GM12878 (cell line): ENCODE measurements at regions not wholly inside any gene's neighbourhood (a gene's known extent, or its start where the extent isn't known, plus 50 kb on each side); places are given as distances from the start of the nearest gene placed in this dataset.

ENCODE experiments used
- MYC ChIP-seq: IDR thresholded peaks from 2 replicates; pipeline ENCODE4 v1.6.1; 2011; ENCODE audit warnings: mild to moderate bottlenecking, low read length, moderate library complexity, inconsistent platforms; ENCODE audit not compliant: insufficient read depth, insufficient replicate concordance, insufficient read length, severe bottlenecking
- NFYA ChIP-seq: IDR thresholded peaks from 2 replicates; pipeline ENCODE4 v1.6.1; 2011; ENCODE audit warnings: low read depth, mild to moderate bottlenecking, low read length, improper control_type of control experiment, borderline replicate concordance

- no peak for TF ChIP-seq NFYA
- no peak for TF ChIP-seq MYC
Measured at GRCh38 chr5:120954255-120954654, 490.2 kb downstream of the PRR16 start.
